WTC11 (cell line): ENCODE measurements at regions not wholly inside any gene's neighbourhood (a gene's known extent, or its start where the extent isn't known, plus 50 kb on each side); places are given as distances from the start of the nearest gene placed in this dataset.

Source experiments
- CTCF ChIP-seq: fragments of 200-600 bp; IDR thresholded peaks from 2 replicates; pipeline ENCODE4 v1.8.0; 2022; ENCODE audit warnings: antibody characterized with exemption
- ESRRA ChIP-seq: sonication (generic); formaldehyde crosslinking; IDR thresholded peaks from 2 replicates; pipeline ENCODE4 v1.8.1; 2022; ENCODE audit warnings: mild to moderate bottlenecking, missing genetic modification reagents, borderline replicate concordance
- KAT7 ChIP-seq: sonication (generic); formaldehyde crosslinking; IDR thresholded peaks from 2 replicates; pipeline ENCODE4 v1.8.1; 2023; ENCODE audit warnings: missing genetic modification reagents, mild to moderate bottlenecking, borderline replicate concordance
- SP1 ChIP-seq: sonication (generic); formaldehyde crosslinking; conservative IDR thresholded peaks from 2 replicates; pipeline ENCODE4 v1.8.1; 2022; ENCODE audit warnings: missing genetic modification reagents
- TCF7 ChIP-seq: sonication (generic); formaldehyde crosslinking; IDR thresholded peaks from 2 replicates; pipeline ENCODE4 v1.8.0; 2022; ENCODE audit warnings: mild to moderate bottlenecking, low read depth, missing genetic modification reagents, moderate library complexity
- TP53 ChIP-seq: sonication (generic); formaldehyde crosslinking; IDR thresholded peaks from 2 replicates; pipeline ENCODE4 v1.8.1; 2023; ENCODE audit warnings: mild to moderate bottlenecking, missing genetic modification reagents
- USF1 ChIP-seq: sonication (generic); formaldehyde crosslinking; IDR thresholded peaks from 2 replicates; pipeline ENCODE4 v1.8.0; 2022; ENCODE audit warnings: mild to moderate bottlenecking, missing genetic modification reagents
- ZNF121 ChIP-seq: sonication (generic); formaldehyde crosslinking; IDR thresholded peaks from 2 replicates; pipeline ENCODE4 v1.8.0; 2023; ENCODE audit warnings: missing genetic modification reagents
- ZNF138 ChIP-seq: sonication (generic); formaldehyde crosslinking; conservative IDR thresholded peaks from 2 replicates; pipeline ENCODE4 v1.8.1; 2022; ENCODE audit warnings: mild to moderate bottlenecking, moderate library complexity, missing genetic modification reagents
- TF ChIP-seq, protein P1 (sequence below): sonication (generic); formaldehyde crosslinking; IDR thresholded peaks from 2 replicates; pipeline ENCODE4 v1.8.1; 2022; ENCODE audit warnings: low read depth, missing genetic modification reagents, borderline replicate concordance
- TF ChIP-seq, protein P2 (sequence below): sonication (generic); formaldehyde crosslinking; IDR thresholded peaks from 2 replicates; pipeline ENCODE4 v1.8.0; 2022; ENCODE audit warnings: mild to moderate bottlenecking, missing genetic modification reagents

GRCh38 chr5:129171194-129171944 is 76.8 kb downstream of the ISOC1 start:
- TF ChIP-seq ZNF138 (no peak), ESRRA (CRISPR knock-in tag) (no peak), USF1 (CRISPR knock-in tag) (no peak), TCF7 (CRISPR knock-in tag) (no peak), CTCF (no peak), ZNF121 (CRISPR knock-in tag) (no peak), TP53 (CRISPR knock-in tag) (no peak), KAT7 (CRISPR knock-in tag) (no peak), SP1 (CRISPR knock-in tag) (no peak)
- TF ChIP-seq, protein P1, sequence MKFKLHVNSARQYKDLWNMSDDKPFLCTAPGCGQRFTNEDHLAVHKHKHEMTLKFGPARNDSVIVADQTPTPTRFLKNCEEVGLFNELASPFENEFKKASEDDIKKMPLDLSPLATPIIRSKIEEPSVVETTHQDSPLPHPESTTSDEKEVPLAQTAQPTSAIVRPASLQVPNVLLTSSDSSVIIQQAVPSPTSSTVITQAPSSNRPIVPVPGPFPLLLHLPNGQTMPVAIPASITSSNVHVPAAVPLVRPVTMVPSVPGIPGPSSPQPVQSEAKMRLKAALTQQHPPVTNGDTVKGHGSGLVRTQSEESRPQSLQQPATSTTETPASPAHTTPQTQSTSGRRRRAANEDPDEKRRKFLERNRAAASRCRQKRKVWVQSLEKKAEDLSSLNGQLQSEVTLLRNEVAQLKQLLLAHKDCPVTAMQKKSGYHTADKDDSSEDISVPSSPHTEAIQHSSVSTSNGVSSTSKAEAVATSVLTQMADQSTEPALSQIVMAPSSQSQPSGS (CRISPR knock-in tag), result no peak
- TF ChIP-seq, protein P2, sequence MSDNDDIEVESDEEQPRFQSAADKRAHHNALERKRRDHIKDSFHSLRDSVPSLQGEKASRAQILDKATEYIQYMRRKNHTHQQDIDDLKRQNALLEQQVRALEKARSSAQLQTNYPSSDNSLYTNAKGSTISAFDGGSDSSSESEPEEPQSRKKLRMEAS (CRISPR knock-in tag), result no peak
